Urinary bladder (tissue), 3 donors: ENCODE measurements at regions not wholly inside any gene's neighbourhood (a gene's known extent, or its start where the extent isn't known, plus 50 kb on each side); places are given as distances from the start of the nearest gene placed in this dataset.

ENCODE experiments used
- DNase-seq: peaks from one replicate; pipeline ENCODE4 v3.0.0-alpha.2; 2015; ENCODE audit errors: extremely low spot score
- H3K27ac ChIP-seq: one replicate; pipeline ENCODE4 v1.5.1; 2013; ENCODE audit warnings: low read depth, mild to moderate bottlenecking, moderate library complexity
- H3K36me3 ChIP-seq: one replicate; pipeline ENCODE4 v1.6.1; 2013; ENCODE audit warnings: mild to moderate bottlenecking, moderate library complexity; ENCODE audit not compliant: insufficient read depth
- H3K4me1 ChIP-seq: one replicate; pipeline ENCODE4 v1.6.1; 2013; ENCODE audit warnings: mild to moderate bottlenecking, moderate library complexity; ENCODE audit not compliant: insufficient read depth
- H3K4me3 ChIP-seq: one replicate; pipeline ENCODE4 v1.5.1; 2013; ENCODE audit warnings: low read depth, low read length
- WGBS: extraction: QIAGEN DNeasy Blood & Tissue Kit; methylation state at CpG from one replicate; pipeline ENCODE4 v1.1.7; 2013; 5-methylcytosine and 5-hydroxymethylcytosine counted together
- donor health status: healthy with polysubstance abuse.
- donor health status: healthy.

DNA sequence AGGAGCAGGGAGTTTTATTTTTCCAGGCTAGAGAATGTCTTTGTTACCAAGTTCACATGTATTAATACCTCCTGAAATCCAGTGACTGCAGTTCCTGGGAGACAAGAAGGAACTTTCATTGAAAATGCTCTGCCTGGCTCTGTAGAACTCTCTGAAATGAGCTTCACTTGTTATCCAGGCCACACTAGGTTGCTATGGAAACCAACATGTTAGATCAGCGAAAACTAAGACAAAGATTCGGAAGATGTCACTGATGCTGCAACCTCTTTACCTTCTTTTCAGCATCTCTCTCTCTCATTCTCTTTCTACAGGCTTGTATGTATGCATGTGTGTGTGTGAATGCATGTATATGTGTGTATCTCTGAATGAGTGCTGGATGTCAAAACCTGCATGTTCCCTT lies 218.5 kb downstream of the TRIB2 start:
- H3K4me3 ChIP-seq, result no peak overlapping the region
- WGBS, result 89% methylated on average over 2 of the region's 2 CpGs
- no peaks in the 10 kb centered on the region for H3K4me1 ChIP-seq
- DNase-seq, result no peak
- H3K36me3 ChIP-seq, result no peaks in the 10 kb centered on the region
- H3K27ac ChIP-seq, result no peak overlapping the region

DNA sequence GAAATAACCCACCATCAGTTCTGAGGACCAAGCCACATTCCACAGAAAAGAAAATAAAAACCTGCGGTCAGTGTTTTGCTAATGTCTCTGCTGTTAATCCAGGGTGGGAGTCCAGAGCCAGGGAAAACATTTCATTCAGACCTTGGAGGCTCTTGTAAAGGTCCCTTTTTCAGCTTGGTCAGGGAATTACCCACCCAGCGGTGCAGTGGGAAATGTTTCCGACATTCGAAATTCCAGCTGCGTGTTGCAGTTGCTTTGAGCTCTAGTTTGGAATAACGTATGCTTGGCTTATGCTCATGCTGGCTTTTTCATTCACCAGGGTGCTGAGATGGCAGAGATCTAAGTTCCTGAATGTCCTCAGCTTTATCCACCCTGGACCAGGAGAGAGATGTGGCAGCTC lies 219.1 kb downstream of the TRIB2 start:
- Histone ChIP-seq H3K36me3 (no peaks in the 10 kb centered on the region), H3K27ac (no peak overlapping the region), H3K4me3 (no peak overlapping the region), H3K4me1 (no peaks in the 10 kb centered on the region)
- WGBS, result 87% methylated on average over 6 of the region's 6 CpGs
- DNase-seq, result no peak

DNA sequence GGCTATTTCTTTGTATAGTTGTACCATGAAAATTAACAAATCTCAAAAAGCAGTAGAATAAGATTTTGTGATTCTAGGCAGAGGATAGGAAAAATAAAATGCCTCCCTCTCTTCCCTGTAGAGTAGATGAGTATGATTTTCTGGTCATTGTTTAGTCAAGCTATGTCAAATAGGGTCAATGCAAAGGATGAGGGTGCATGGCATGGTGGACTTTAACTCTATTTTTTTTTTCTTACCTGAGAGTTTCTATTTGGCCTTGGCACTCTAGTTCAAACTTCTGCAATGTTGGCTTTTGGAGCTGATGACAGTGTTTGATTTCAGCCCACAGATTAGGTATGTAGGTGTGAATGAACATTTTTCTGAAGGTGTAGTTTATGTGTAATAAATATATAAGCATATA lies 224.5 kb downstream of the TRIB2 start:
- H3K27ac ChIP-seq, result no peak overlapping the region
- H3K36me3 ChIP-seq, result no peaks in the 10 kb centered on the region
- H3K4me1 ChIP-seq, result no peaks in the 10 kb centered on the region
- H3K4me3 ChIP-seq, result no peak overlapping the region
- no peak for DNase-seq

DNA sequence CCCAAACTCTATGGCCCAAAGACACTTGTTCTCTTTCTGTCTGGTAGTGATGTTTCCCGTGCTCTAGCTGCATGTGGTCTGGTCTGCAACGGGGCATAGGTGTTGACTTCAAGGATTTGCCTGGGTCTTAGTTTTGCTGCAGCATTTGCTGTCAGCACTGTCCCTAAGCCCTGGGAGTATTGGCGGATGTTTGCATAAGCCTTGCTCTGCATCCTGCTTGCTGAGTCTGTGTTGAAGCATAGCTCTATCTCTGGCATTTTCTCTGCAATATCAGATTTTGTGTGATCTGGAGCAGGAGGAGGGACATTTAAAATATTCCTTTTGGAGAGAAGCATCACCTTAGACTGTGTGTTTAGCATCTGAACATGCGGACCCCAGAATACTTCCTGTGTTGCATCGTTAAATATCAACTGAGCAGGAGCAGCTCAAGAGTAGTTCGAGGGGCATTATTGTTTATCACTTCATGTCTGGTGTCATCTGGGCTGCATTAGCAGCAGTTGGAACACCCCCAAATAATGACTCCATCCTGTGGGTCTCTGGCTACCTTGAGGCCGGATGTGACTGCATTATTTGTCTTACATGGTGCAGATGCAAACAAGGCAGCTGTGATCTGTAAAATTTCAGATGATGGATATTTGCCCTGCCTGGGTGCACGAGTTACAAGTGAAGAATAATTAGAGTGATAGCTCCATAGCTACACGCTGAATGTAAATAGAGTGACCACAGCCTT lies 231.7 kb downstream of the TRIB2 start:
- H3K27ac ChIP-seq, result no peak overlapping the region
- no peak overlapping the region for H3K4me3 ChIP-seq
- no peaks in the 10 kb centered on the region for H3K4me1 ChIP-seq
- DNase-seq, result no peak
- WGBS, result 56% methylated on average over 9 of the region's 9 CpGs
- no peaks in the 10 kb centered on the region for H3K36me3 ChIP-seq

DNA sequence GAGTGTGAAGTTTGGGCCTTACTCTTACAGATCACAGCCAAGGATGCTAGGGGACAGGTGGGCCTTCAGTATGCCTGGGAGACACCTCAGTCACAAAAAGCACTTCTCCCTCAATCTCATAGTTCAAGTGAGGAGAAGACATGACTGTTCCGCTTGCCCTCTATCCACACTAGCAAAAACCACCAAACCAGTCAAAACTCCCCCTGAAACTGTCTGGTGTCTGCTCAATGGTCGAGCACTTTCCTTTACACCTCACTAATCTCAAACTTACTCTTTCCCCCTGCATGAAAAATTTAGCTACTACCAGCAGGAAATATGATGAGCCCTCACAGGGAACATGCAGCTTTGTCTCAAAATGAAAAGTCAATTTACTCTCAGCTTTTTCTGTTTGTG lies 232.2 kb downstream of the TRIB2 start:
- 97% methylated on average over 2 of the region's 2 CpGs for WGBS
- Histone ChIP-seq H3K36me3 (no peaks in the 10 kb centered on the region), H3K4me1 (no peaks in the 10 kb centered on the region), H3K4me3 (no peak overlapping the region), H3K27ac (no peak overlapping the region)
- DNase-seq, result no peak

DNA sequence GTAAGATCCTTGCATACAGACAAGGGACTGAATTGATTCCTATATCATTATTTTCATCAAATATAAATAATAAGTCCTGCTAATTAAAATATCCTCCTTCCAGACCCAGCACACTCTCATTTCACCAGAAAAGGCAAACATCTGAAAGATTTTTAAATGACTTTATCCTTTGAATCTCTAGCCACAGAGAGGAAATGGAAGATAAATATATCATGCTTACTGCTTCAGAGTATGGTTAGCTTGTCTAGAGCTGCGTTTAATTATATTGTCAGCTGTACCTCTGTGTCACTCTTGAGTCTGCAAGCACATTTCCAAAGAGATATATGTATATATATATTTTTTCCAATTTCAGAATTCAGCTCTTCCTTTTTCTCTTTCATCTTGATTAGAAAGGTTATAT lies 232.7 kb downstream of the TRIB2 start:
- no peak overlapping the region for H3K4me3 ChIP-seq
- no peaks in the 10 kb centered on the region for H3K36me3 ChIP-seq
- no peak overlapping the region for H3K27ac ChIP-seq
- DNase-seq, result no peak
- H3K4me1 ChIP-seq, result no peaks in the 10 kb centered on the region
- 74% methylated on average over 1 of the region's 1 CpG for WGBS

DNA sequence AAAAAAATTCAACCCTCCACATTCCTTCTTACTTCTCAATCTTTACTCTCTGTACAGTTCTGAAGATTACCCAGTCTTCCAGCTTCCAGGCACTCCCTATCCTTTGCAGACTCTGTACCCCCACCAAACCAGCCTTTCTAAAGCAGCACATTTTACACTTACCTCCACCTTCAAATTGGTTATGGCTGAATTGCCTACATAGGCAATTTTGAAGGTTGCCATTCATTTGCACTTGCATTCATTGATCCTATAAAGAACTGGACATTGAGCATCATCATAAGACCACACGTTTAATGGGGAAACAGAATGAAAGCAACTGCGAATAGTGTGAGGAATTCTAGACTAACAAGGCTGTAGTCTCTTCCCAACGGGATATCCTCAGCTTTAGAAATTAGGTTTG lies 233.4 kb downstream of the TRIB2 start:
- Histone ChIP-seq H3K27ac (no peak overlapping the region), H3K4me3 (no peak overlapping the region), H3K36me3 (no peaks in the 10 kb centered on the region), H3K4me1 (no peaks in the 10 kb centered on the region)
- WGBS, result 95% methylated on average over 3 of the region's 3 CpGs
- no peak for DNase-seq

DNA sequence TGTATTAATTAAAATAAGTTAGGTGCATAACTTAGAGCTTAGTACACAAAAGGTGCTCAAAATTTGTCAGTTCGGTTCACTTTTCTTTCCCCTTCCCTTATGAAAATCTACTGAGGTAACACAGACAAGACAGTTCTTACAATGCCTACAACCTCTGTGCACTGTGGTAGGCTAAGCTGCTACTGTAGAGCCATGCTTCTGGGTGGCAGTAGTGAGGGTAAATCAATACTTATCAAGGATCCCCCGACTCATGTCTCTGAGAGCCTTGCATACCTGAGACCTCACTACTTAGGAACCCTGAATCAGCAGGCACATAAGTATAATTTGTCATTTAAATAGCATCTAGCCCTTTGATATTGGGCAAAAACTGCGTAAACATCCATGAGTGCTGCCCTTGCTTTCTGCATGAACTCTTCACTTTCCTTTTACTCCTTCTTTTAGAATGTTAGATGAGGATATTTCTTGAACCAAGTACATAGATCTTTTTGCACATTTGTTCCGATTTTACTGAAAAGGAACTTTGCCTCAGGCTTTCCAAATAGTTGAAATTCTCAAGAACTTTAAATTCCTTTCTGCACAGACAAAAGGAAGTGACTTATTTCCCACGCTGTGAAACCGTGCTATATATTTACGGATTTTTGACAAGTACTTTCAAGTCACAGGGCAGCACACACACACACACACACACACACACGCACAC lies 234.4 kb downstream of the TRIB2 start:
- WGBS, result 59% methylated on average over 8 of the region's 8 CpGs
- Histone ChIP-seq H3K4me3 (no peak overlapping the region), H3K27ac (no peak overlapping the region), H3K36me3 (no peaks in the 10 kb centered on the region), H3K4me1 (no peaks in the 10 kb centered on the region)
- DNase-seq, result no peak

DNA sequence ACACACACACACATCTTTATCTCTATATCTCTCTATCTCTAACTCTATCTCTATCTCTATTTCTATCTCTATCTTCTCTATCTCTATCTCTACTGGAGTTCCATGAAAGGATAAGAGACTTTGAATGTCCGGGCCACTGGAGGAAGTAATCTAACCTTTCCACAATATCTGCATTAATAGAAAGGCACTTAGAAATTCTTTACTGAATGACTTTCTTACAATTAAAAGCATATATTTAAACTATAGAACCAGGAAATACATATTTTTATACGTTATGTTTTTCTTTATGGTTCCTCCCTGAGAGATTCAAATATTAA lies 234.9 kb downstream of the TRIB2 start:
- 62% methylated on average over 2 of the region's 2 CpGs for WGBS

DNA sequence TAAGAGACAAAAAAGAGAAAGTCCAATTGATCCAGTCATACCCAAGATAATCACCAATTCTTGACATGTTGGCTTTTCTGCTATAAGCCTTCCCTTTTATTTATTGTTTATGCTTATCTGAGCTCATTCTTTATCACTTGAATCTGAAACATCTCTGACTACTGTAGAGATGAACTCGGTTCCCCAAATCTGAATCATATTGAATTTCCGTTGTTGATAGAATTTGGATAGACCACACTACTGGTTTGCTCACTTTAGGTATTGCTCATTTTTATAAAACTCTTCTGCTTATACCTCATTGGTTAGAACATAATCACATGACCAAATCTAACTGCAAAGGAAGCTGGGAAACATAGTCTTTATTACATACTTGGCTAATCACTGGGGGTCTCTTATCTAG lies 236.9 kb downstream of the TRIB2 start:
- no peaks in the 10 kb centered on the region for H3K4me1 ChIP-seq
- no peak for DNase-seq
- no peak overlapping the region for H3K27ac ChIP-seq
- H3K4me3 ChIP-seq, result no peak overlapping the region
- H3K36me3 ChIP-seq, result no peaks in the 10 kb centered on the region
- 91% methylated on average over 2 of the region's 2 CpGs for WGBS

More for the DNA sequence above, 234.9 kb downstream of the TRIB2 start:
- H3K4me1 ChIP-seq, result no peaks in the 10 kb centered on the region
- no peak for DNase-seq
- H3K36me3 ChIP-seq, result no peaks in the 10 kb centered on the region
- no peak overlapping the region for H3K4me3 ChIP-seq
- H3K27ac ChIP-seq, result no peak overlapping the region

DNA sequence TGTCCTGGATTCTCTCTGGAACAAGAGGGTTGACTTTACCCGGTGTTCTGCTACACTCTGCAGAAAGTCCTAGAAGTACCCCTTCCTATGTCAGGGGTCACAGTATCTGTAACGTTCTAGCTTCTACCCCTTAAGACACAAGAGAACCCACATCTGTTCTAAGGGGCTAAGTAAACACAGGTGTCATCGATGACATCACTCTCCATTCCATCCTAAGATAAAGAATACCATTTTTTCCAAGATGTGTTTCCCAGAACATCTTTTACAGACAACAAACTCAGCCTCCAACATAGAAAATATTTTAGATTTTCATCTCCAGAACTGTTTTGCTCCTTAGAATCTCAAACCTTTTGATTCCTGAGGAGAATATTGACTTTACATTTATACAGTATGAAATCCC lies 239.1 kb downstream of the TRIB2 start:
- no peak overlapping the region for H3K4me3 ChIP-seq
- no peak for DNase-seq
- no peaks in the 10 kb centered on the region for H3K36me3 ChIP-seq
- H3K4me1 ChIP-seq, result no peaks in the 10 kb centered on the region
- WGBS, result 64% methylated on average over 3 of the region's 3 CpGs
- no peak overlapping the region for H3K27ac ChIP-seq

DNA sequence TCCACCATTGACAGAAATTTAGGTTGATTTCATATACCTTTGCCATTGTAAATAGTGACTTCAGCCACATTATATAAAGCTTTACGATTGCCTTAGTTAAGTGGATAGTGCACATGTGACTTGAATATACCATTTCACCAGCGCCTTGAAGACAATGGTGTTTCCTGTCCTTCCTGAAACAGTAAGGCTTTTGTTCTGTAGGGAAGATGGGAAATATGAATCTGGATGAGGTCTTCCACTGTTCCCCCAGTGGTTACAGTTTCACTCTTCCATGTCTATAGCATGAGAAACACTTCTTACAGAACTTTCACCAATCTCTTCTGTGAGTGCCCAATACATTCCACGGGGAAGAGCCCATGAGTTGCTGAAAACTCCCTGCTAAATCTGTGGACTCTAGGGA lies 240.5 kb downstream of the TRIB2 start:
- Histone ChIP-seq H3K27ac (no peak overlapping the region), H3K36me3 (no peaks in the 10 kb centered on the region), H3K4me1 (no peaks in the 10 kb centered on the region), H3K4me3 (no peak overlapping the region)
- 92% methylated on average over 3 of the region's 3 CpGs for WGBS
- no peak for DNase-seq

DNA sequence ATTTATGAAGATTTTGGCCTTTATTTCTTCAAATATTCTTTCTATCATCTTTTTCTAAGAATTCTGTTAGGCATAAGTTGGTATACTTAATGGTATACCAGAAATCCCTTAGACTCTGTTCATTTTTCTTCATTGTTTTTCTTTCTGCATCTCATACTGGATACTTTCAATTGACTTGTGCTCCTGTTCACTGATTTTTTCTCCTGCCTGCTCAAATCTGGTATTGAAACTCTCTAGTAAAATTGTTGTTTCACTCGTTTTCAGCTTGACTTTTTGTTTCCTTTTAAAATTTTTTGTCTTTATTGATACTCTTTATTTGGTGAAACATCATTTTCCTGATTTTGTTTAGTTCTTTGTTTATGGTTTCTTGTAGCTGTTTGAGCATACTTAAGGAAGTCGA lies 243.2 kb downstream of the TRIB2 start:
- WGBS, result 89% methylated on average over 2 of the region's 2 CpGs
- no peak overlapping the region for H3K27ac ChIP-seq
- H3K4me3 ChIP-seq, result no peak overlapping the region
- no peaks in the 10 kb centered on the region for H3K36me3 ChIP-seq
- H3K4me1 ChIP-seq, result no peaks in the 10 kb centered on the region
- DNase-seq, result no peak

DNA sequence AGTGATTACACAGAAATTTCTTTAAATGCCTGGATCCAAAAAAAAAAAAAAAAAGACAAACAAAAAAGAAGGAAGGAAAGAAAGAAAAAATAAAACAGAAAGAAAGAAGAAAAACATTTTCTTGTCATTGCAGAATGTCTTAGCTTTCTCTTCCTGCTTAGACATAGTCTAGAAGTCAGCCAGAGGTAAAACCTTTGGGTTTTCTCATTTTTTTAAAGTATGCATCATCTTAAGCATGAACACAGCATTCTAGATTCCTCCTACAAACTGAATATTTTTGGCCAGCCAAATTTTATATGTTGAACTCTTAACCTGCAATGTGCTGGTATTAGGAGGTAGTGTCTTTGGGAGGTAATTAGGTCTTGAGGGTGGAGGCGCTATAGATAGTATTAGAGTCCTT lies 243.9 kb downstream of the TRIB2 start:
- Histone ChIP-seq H3K27ac (no peak overlapping the region), H3K36me3 (no peaks in the 10 kb centered on the region), H3K4me3 (no peak overlapping the region), H3K4me1 (no peaks in the 10 kb centered on the region)
- no peak for DNase-seq
- WGBS, result 96% methylated on average over 1 of the region's 1 CpG
